IMR-90 (cell line): ENCODE measurements at regions not wholly inside any gene's neighbourhood (a gene's known extent, or its start where the extent isn't known, plus 50 kb on each side); places are given as distances from the start of the nearest gene placed in this dataset.

ENCODE experiments used
- BHLHE40 ChIP-seq: fragments of 150-350 bp; IDR thresholded peaks from 2 replicates; pipeline ENCODE4 v1.6.1; 2016; ENCODE audit warnings: mild to moderate bottlenecking, low read depth, low read length
- CEBPB ChIP-seq: IDR thresholded peaks from 2 replicates; pipeline ENCODE4 v1.6.1; 2012; ENCODE audit warnings: low read depth, low read length, improper control_type of control experiment
- CTCF ChIP-seq: conservative IDR thresholded peaks from 2 replicates; pipeline ENCODE4 v1.5.1; 2012; ENCODE audit warnings: mild to moderate bottlenecking, low read depth, low read length, improper control_type of control experiment
- ELK1 ChIP-seq: fragments of 150-350 bp; IDR thresholded peaks from 2 replicates; pipeline ENCODE4 v1.6.1; 2016; ENCODE audit warnings: low read depth, mild to moderate bottlenecking, low read length, moderate library complexity, borderline replicate concordance
- FOS ChIP-seq: fragments of 150-350 bp; IDR thresholded peaks from 2 replicates; pipeline ENCODE4 v1.6.1; 2016; ENCODE audit warnings: low read depth, low read length
- MAFK ChIP-seq: IDR thresholded peaks from 2 replicates; pipeline ENCODE4 v1.6.1; 2012; ENCODE audit warnings: low read depth, low read length, improper control_type of control experiment
- MAZ ChIP-seq: IDR thresholded peaks from 2 replicates; pipeline ENCODE4 v1.6.1; 2012; ENCODE audit warnings: low read depth, mild to moderate bottlenecking, low read length, improper control_type of control experiment, moderate library complexity, borderline replicate concordance
- MXI1 ChIP-seq: IDR thresholded peaks from 2 replicates; pipeline ENCODE4 v1.6.1; 2012; ENCODE audit warnings: low read depth, mild to moderate bottlenecking, low read length, moderate library complexity, borderline replicate concordance
- NFE2L2 ChIP-seq: fragments of 150-350 bp; IDR thresholded peaks from 2 replicates; pipeline ENCODE4 v1.6.1; 2016; ENCODE audit warnings: low read depth, mild to moderate bottlenecking, low read length
- POLR2A ChIP-seq: IDR thresholded peaks from 2 replicates; pipeline ENCODE4 v1.6.1; 2012; ENCODE audit warnings: mild to moderate bottlenecking, low read depth, low read length
- RAD21 ChIP-seq: IDR thresholded peaks from 2 replicates; pipeline ENCODE4 v1.6.1; 2012; ENCODE audit warnings: low read length, improper control_type of control experiment
- RCOR1 ChIP-seq: IDR thresholded peaks from 2 replicates; pipeline ENCODE4 v1.6.1; 2012; ENCODE audit warnings: mild to moderate bottlenecking, low read length, improper control_type of control experiment; ENCODE audit not compliant: insufficient replicate concordance
- SMC3 ChIP-seq: fragments of 150-350 bp; IDR thresholded peaks from 2 replicates; pipeline ENCODE4 v1.6.1; 2016; ENCODE audit warnings: low read depth, mild to moderate bottlenecking, antibody characterized with exemption, low read length, moderate library complexity
- TF ChIP-seq, protein P1 (sequence below): fragments of 150-350 bp; IDR thresholded peaks from 2 replicates; pipeline ENCODE4 v1.6.1; 2017; ENCODE audit warnings: mild to moderate bottlenecking, antibody characterized with exemption, low read length, low read depth

GRCh38 chr9:87346061-87346665 is 151.5 kb upstream of the DAPK1 start:
- TF ChIP-seq CTCF (no peak), FOS (no peak), POLR2A (no peak), SMC3 (no peak), BHLHE40 (no peak), MAZ (no peak), CEBPB (no peak), RAD21 (no peak), MAFK (no peak), RCOR1 (no peak), MXI1 (no peak), ELK1 (no peak), NFE2L2 (no peak)
- TF ChIP-seq, protein P1, sequence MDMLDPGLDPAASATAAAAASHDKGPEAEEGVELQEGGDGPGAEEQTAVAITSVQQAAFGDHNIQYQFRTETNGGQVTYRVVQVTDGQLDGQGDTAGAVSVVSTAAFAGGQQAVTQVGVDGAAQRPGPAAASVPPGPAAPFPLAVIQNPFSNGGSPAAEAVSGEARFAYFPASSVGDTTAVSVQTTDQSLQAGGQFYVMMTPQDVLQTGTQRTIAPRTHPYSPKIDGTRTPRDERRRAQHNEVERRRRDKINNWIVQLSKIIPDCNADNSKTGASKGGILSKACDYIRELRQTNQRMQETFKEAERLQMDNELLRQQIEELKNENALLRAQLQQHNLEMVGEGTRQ: no peak
